ENCODE measurements at regions not wholly inside any gene's neighbourhood (a gene's known extent, or its start where the extent isn't known, plus 50 kb on each side); places are given as distances from the start of the nearest gene placed in this dataset.

DNA sequence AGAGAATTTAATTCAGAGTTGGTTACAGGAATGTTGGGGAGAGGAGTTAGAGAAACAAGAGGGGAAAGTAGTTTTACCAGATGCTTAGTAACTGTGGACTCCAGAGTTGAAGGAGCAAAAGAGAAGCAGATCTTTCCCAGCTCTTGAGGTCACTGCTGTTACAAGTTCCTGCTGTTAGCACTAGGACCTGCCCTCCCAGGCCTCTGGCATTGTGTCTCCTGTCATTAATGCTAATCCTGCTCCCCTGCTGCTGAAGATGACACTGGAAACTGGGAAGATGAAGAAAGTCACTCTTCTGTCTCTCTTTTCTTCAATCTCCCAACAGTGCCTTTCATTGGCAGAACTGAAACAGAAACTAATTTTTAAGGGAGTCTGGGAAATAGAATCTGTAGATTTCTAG, 845.6 kb downstream of the ADGRL2 start:
- DNase-seq (ENCODE audit: low read depth in 4 of 4, low spot score in 3 of 4) = no peak

DNA sequence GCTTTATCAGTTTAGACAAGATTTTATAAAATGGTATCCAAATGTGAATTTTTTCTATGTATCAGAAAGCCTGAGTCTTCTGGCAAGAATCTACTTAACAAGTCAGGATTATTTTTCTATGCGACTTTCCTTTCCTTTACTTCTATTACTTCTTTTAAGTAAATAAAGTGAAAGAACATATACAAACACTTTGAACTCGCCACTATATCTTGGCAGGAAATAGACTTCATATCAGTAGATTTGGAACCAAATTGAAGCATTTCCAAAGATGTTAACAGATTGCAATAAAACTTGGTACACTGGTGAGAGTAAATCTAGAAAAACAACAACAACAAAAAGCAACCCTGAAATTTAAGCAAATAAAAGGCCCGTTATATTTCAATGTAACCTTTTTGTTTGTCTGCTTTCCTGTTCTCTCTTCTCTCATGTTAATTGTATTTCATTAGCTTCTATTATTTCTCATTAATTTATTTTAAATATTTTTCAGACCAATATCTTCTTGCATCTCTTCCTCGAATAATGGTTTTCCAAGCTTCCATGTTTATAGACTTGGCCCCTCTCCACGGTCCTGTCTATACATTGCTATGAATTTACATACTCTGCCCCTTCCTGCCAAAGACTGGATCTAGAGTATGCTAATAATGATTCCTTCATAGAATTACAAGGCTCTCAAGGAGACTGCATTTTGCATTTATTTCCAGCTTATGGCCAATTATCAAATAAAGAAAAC, 843.6 kb downstream of the ADGRL2 start:
- DNase-seq (ENCODE audit: low read depth in 4 of 4, low spot score in 3 of 4) = no peak

DNA sequence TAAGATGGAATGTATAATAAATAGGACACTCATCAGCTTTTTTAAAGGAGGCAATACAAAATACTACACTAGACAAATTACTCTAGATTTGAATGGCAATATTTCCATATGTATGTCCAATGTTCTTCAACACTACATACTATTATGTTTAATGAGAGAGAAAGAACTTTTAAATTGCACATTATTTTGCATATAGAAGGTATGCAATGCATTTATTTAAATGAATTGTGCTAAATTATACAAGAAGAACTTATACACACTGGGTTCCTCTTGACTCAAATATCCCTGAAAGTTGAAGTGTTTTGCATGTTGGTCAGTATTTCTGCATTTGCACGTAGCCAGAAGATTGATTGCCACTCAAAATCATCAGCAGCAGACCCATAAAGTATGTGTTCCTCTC, 839.6 kb downstream of the ADGRL2 start:
- no peak for DNase-seq (ENCODE audit: low read depth in 4 of 4, low spot score in 3 of 4)

DNA sequence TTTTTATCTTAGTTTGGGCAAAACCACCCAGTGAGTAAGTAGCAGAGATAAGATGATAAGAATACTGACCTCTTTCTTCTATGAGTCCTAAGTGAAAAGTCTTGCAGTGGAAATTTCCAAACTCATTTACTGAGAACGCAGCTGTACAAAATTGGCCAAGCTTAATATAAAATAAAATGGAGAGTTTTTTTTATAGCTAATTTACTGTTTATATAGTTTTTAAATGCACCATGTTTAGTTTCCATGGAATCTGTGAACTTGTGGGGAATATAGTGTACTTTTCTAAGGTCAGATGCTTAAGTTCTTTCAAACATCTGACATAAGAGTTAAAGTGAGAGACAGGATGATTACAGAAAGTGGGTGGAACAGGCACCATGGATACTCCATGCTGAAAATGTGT, 833.5 kb downstream of the ADGRL2 start:
- DNase-seq (ENCODE audit: low read depth in 4 of 4, low spot score in 3 of 4) = no peak

DNA sequence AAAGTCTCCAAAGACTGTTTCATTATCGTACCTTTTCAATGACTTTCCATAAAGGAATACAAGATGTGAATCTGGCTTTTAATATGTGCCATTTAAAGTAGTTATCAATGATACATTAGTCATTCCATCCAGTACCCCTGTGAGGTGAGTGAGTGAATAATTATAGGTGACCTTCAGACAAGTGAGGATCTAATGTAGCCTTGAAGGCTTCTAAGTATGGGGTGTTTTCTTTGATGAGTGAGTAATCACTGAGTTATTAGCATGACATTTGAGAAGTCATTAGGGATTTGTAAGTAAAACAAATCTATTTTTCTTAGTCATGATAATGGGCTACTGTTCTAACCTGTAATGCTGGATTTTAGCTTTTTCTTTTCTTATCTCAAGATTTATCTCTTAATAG, 831.4 kb downstream of the ADGRL2 start:
- DNase-seq (ENCODE audit: low read depth in 4 of 4, low spot score in 3 of 4) = no peak

DNA sequence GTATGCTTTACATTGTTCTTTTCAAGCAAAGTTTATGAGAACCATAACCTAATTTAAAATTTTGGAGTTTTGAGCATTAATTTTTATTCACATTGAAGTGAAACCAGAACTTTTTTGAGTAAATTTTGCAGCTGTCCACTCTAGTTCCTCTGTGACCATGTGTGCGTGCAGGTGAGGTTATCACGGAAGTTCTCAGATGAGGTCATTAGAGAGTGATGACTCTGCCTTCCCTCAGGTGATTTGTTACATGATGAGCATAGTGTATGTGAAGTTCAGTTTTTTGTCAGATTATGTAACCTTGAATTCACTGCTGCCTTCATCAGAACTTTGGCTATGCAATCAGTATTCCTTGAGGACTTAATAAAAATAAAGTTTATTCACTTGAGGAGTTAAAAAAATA, 828.2 kb downstream of the ADGRL2 start:
- no peak for DNase-seq (ENCODE audit: low read depth in 4 of 4, low spot score in 3 of 4)

DNA sequence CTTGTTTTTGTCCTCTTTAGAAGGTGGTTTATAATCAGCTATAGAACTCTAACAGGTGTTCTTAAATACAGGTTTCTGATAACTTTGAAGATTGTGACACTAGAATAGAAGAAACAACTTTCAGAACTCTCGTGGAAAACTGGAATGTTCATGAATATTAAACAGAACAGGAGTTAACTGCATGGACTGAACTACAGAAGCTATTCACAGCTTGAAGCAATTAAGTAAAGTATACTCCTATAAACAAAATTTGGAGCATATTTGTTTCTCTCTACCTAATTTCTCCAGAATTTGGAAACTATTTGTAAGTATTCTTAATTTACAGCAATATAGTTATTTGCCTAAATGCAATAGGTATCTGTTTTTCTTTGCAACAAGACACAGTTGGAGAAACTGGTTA, 824.8 kb downstream of the ADGRL2 start:
- DNase-seq (ENCODE audit: low read depth in 4 of 4, low spot score in 3 of 4) = no peak

DNA sequence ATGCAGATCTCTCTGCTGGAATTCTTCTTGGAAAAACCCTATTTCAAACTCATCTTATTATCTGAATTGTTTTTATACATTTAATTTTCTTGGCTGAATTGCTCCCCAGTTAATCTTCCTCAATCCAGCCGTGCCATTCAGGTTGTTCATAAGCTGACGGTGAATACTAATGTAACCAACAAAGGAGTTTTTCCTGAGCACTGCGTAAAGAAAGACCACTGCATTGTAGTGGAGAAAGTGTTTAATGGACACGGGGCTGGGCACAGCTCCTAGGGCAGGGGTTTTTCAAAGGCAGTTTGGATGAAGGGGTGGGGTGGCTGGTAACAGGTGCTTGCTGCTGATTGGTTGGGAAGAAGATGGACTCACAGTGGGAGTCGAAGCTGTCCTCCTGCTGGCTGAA, 820.3 kb downstream of the ADGRL2 start:
- DNase-seq (ENCODE audit: low read depth in 4 of 4, low spot score in 3 of 4) = no peak

DNA sequence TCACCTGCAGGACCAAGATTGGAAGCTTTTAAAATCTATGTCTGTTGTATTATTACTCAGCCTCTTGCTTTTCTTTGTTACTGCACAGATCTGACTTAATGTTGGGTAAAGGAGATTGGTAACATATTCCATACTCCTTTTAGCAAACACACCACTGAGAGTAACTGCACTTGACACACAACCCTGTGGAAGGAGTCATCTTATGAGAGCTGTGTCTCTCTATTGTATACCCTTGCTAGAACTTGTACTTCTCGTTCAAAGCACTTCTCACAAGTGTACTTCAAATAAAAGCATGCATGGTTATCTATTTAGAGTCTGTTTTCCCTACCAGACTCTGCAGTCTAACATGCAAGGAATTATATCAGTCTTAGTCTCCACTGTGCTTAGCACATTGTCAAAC, 813.4 kb downstream of the ADGRL2 start:
- DNase-seq (ENCODE audit: low read depth in 4 of 4, low spot score in 3 of 4) = no peak

DNA sequence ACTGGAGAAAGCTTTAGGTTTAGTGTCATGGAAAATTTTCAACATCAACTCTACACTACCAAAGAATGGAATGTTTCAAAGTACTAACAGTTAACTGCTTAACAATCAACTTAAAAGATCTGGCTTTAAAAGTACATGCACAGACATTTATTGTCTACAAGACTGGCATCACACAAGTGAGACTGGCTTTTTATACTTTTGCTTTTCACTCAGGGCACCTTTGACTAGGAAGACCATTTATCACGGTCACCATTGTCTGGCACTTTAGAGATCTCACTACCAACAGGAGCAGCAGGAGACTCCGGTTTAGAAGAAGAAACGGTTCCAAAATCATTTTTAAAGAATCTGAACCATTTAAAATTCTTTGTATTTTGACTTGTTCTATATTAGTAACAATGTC, 812.3 kb downstream of the ADGRL2 start:
- DNase-seq (ENCODE audit: low read depth in 4 of 4, low spot score in 3 of 4) = no peak

DNA sequence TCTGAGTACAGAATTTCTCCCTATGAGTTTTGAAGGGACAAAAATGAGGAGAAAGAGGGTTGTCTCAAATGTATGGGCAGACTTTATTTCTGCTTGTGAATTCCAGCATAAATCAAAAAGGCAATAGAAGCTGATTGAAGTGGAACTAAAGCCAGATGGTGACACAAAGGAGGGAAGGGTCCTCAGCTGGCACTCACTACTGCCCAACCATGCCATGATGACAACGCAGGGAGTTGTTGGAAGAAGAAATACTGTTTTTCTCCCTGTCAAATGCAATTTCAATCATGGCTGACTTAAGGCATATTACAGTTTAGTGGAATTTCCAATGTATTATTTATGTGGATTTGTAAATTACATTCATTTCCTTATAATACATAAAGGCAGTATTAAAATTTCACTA, 805.8 kb downstream of the ADGRL2 start:
- DNase-seq (ENCODE audit: low read depth in 4 of 4, low spot score in 3 of 4) = no peak

DNA sequence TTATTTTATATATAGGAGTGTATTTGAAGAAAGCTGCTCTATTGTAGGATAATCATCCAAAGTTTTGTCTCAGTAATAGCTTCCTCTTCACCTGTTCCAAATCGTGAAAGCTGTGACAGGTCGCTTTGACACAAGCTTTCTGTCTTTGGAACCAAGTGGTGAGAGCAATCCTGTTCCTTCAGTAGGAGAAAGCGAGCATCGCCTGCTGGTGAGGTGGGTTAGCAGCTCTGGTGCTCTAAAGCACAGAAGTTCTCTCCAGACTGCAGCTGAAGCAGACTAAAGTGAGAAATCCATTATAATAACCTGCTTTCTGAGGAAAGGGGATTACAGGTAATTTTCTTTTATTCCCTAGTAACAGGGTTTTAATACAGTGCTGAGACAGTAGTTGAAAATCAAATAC, 803.8 kb downstream of the ADGRL2 start:
- no peak for DNase-seq (ENCODE audit: low read depth in 4 of 4, low spot score in 3 of 4)

DNA sequence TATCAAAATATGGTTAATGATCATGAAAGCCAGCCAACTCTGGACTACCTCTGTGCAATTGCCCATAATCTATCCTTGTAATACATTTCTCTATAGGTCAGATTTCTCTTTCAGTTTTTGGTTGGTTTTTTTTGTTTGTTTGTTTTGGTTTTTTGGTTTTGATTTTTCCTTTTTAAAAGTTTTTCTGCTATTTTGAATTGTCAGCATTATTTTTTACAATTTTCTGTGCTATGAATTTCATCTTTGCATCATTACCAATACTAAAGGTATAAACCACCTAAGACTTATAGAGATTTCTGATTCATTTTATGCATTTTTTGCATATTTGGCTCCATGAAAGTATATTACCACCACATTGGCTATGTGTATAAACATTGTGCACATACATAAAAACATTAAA, 799.6 kb downstream of the ADGRL2 start:
- DNase-seq (ENCODE audit: low read depth in 4 of 4, low spot score in 3 of 4) = no peak

DNA sequence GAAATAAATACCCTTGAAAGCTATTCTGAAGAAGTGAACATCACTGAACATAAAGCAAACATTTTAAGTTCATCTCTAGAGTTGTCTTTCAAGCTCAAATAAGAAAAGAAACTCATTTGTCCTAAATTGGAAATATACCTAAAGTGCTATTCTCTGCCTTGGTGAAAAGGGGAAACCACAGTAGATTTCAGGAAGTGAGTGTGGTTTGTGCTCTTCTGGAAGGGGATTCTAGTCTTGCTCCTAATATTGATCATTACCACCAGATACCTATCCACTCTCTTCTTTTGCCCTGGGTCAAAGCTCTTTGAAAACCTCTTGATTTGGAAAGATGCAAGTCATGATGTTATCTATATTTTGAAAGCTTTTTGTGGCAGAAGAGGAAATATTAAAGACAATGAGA, 798.1 kb downstream of the ADGRL2 start:
- no peak for DNase-seq (ENCODE audit: low read depth in 4 of 4, low spot score in 3 of 4)

DNA sequence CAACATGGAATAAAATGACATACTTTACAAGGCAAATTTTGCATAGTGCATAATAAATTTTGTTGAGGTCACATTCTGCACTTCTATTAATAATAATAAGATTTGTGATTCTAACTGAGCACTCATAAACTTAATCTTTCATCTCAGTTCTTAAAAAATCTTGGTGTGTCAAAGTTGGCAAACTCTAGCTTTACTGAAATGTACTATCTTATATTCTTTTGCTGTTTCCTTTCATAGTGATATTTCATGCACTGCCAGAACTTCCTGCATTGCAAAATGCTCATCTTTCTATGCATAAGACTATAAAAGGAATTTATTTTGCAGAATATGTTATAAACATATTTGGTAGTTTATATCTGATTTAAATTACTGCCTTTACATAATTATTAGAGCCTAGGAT, 797.6 kb downstream of the ADGRL2 start:
- no peak for DNase-seq (ENCODE audit: low read depth in 4 of 4, low spot score in 3 of 4)

DNA sequence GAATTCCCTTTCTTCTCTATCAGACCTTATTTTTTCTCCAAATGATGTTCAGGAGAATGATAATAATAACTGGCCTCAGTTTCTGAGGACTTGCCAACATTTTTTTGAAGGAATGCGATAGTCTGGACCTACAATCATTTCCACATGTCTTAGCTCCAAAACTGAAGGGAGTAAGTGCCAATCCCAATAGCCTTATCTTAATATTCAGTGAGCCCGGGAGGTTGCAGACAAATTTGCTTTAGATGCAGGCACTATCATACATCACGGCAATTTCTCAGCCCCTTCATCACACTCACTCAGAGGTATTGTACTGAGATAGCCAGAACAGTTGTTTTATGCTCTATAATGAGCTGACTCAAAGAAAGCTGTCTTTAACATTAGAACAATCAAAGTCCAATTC, 796.9 kb downstream of the ADGRL2 start:
- no peak for DNase-seq (ENCODE audit: low read depth in 4 of 4, low spot score in 3 of 4)

DNA sequence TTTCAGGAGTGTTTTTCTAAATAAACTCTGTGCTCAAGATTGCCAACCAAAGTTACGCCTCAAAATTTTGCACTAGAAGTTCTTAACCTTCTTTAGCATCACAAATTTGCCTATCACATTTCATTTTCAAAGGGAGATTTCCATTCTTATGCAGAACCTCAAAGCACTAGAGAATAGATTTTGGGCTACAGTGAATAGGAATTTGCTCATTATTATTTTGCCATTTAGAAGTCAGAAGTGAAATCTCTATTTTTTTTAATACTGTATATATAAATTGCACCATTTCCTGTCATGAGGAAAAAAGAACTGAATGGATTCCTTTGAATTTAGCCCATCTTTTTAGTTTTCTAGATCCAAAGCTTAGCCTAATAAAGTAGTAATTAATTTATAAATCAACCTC, 796.4 kb downstream of the ADGRL2 start:
- DNase-seq (ENCODE audit: low read depth in 4 of 4, low spot score in 3 of 4) = no peak

DNA sequence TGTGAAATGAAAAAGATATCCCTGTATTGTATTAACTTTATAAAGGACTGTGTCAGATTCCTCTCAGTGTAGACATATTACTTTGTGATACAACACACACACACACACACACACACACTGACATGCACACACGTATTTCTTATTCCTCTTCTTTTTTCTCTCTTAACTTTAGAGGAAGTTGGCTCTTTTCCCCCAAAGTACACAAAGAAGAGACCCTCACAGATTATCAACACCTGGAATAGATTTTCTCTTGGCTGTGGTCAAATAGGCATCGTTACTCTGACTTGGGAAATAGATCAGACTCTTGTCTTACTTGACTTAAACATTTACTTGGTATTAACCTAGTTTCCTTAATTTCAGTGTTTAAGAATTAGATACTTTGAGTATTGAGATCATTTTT, 792.8 kb downstream of the ADGRL2 start:
- DNase-seq (ENCODE audit: low read depth in 4 of 4, low spot score in 3 of 4) = no peak

DNA sequence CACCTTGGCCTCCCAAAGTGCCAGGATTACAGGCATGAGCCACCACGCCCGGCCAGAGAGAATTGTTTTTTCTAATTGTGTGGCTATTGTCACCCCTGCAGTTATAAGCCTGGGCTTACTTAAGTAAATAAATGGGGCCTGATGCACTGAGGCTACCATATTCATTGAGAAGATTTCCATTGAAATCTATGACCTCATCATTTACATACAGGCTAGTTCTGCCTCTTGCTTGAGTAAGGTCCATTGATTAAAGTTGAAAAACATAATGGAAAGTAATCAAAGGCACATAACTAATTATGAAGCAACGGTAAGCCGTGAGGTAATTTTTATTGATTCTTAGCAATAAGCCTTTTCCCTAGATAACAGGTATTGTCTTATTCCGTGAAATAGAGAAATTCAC, 788.9 kb downstream of the ADGRL2 start:
- no peak for DNase-seq (ENCODE audit: low read depth in 4 of 4, low spot score in 3 of 4)

DNA sequence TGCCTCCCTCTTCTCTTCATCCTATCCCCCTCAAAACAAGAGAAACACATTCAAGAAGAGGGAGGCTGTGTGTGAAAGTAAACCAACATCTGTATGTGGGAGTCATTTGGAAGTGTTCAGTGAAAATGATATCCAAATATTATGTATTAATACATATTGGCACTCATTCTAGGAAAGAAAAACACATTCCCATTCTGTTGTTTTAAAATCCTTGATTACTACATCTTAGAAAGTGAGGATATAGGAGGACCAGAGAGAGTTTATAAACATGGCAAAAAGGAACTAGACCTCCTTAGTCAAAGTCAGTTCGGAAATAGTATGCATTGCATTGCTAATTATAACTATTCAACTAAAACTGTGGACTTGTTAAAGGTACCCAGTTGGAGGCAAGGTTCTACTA, 786.6 kb downstream of the ADGRL2 start:
- DNase-seq (ENCODE audit: low read depth in 4 of 4, low spot score in 3 of 4) = no peak

DNA sequence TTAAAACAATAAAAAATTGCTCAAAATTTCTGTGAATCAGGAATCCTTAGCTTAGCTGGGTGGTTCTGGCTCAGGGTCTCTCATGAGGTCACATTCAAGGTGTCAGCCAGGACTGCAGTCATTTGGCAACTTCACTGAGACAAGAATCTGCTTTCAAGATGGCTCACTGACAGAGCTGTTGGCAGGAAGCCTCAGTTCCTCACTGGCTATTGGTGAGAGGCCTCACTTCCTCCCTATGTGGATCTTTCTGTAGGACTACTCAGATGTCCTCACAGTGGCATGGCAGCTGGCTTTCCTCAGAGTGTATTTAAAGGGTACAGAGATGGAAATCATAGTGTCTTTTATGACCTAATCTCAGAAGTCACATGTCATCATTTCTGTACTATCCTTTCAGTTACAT, 785.7 kb downstream of the ADGRL2 start:
- DNase-seq (ENCODE audit: low read depth in 4 of 4, low spot score in 3 of 4) = no peak

DNA sequence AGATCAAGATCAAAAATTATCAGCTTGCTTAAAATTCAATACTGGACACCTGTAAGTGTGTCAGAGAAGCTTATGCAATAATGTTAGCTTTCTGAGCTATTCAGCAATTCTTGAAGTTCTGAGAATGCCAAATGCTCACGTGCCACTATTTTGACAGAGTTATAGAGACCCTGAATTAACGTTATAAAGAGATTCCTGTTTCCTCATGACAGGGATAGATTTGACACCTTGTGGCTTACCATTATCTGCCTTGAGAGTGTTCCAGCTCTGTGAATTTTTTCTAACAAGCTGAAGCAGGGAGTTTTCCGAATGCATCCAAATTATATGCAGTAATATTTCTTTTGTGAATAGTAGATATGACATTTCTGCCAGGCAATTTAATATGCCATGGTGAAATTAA, 781.6 kb downstream of the ADGRL2 start:
- DNase-seq (ENCODE audit: low read depth in 4 of 4, low spot score in 3 of 4) = no peak

DNA sequence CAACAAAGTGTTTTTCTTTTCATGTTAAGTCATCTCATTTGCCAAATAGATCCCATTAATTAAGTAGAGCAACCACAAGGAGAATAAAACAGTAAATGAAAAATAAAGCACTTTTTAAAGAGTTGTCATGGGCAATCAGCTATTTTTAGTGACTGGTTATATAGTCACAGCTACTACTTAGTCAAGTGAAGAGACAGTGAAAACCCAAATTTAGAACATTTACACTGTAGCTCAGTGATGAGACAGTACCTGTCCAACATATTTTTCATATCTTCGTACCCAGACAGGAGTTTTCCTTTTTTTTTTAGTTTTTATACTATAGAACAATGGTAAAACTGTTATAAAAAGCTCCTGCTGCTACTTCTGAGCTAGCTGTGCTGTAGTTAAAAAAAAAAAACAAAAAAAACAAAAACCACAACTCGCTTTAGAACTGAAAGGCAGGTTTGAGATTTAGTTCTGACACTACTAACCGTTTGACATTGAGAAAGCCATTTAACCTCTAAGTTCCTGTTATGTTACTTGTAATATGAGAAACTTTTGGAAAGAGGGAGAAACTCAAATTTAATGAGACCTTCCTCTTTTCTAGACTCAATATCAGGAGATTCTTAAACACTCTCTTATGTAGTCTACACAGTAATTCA, 777.5 kb downstream of the ADGRL2 start:
- DNase-seq (ENCODE audit: low read depth in 4 of 4, low spot score in 3 of 4) = no peak
